Sigmoid colon (tissue), 6 donors: ENCODE measurements at regions not wholly inside any gene's neighbourhood (a gene's known extent, or its start where the extent isn't known, plus 50 kb on each side); places are given as distances from the start of the nearest gene placed in this dataset.

ENCODE experiments used
- DNase-seq: peaks from one replicate; pipeline ENCODE4 v3.0.0-alpha.2; 2019
- H3K27ac ChIP-seq, 4 donors: fragments of 200-600 bp; sonication (generic); one replicate each; pipeline ENCODE4 v1.5.1; 2016 to 2019; ENCODE audit warnings: mild to moderate bottlenecking in 1 of 4
- H3K27me3 ChIP-seq, 3 donors: fragments of 200-600 bp; sonication (generic); one replicate each; pipeline ENCODE4 v1.5.1; 2019; ENCODE audit warnings: mild to moderate bottlenecking in 1 of 3
- H3K36me3 ChIP-seq, 4 donors: fragments of 200-600 bp; sonication (generic); one replicate each; pipeline ENCODE4 v1.5.1; 2016 to 2019
- H3K4me1 ChIP-seq, 4 donors: fragments of 200-600 bp; sonication (generic); one replicate each; pipeline ENCODE4 v1.5.1; 2017 to 2019
- H3K4me3 ChIP-seq, 4 donors: fragments of 200-600 bp; sonication (generic); one replicate each; pipeline ENCODE4 v1.5.1; 2017 to 2019; ENCODE audit warnings: mild to moderate bottlenecking in 2 of 4, moderate library complexity in 1 of 4
- H3K9me3 ChIP-seq, 4 donors: fragments of 200-600 bp in 3 of 4; sonication (generic) in 3 of 4; one replicate each; pipeline versions ENCODE4 v1.5.1 to v1.6.1; 2013 to 2019
- CTCF ChIP-seq, 4 experiments: fragments of 450-650 bp in 3 of 4; fragments of 200-600 bp in 1 of 4; IDR thresholded peaks; one replicate each; pipeline ENCODE4 v1.5.1; 2016 to 2019; ENCODE audit warnings: antibody characterized with exemption in 4 of 4, mild to moderate bottlenecking in 3 of 4, moderate library complexity in 2 of 4
- EP300 ChIP-seq, 4 donors: sonication (generic); formaldehyde crosslinking; IDR thresholded peaks; one replicate each; pipeline ENCODE4 v1.6.1; 2017; ENCODE audit warnings: antibody characterized with exemption in 4 of 4
- POLR2A ChIP-seq, 2 donors: fragments of 450-650 bp; IDR thresholded peaks; one replicate each; pipeline ENCODE4 v1.6.1; 2016; ENCODE audit warnings: antibody characterized with exemption in 2 of 2, mild to moderate bottlenecking in 2 of 2, moderate library complexity in 2 of 2
- POLR2AphosphoS5 ChIP-seq, 4 donors: sonication (generic); formaldehyde crosslinking; IDR thresholded peaks; one replicate each; pipeline ENCODE4 v1.6.1; 2017; ENCODE audit warnings: antibody characterized with exemption in 4 of 4
- WGBS, 2 donors: extraction: QIAGEN DNeasy Blood & Tissue Kit; methylation state at CpG; one replicate each; pipeline ENCODE4 v1.1.7; 2013; 5-methylcytosine and 5-hydroxymethylcytosine counted together
- intact Hi-C: fragments of 100-400 bp; cut with DNase I; formaldehyde crosslinking; loops from one replicate; pipeline ENCODE4 v1.15.1; 2023
- donor health status: healthy with polysubstance abuse.
- donor health status: healthy.

GRCh38 chr2:176769499-176770370, 442.9 kb upstream of the HNRNPA3 start:
- Histone ChIP-seq H3K4me1 (no peaks in the 10 kb centered on the region), H3K4me3 (no peak overlapping the region), H3K36me3 (no peaks in the 10 kb centered on the region), H3K27ac (no peak overlapping the region), H3K9me3 (no peaks in the 10 kb centered on the region), H3K27me3 (no peaks in the 10 kb centered on the region)
- no peak for TF ChIP-seq CTCF (IDR thresholded peaks at IDR 0.05)
- TF ChIP-seq EP300 (IDR thresholded peaks at IDR 0.05), result no peak
- TF ChIP-seq POLR2A (IDR thresholded peaks at IDR 0.05), result no peak
- whole genome bisulfite sequencing, 2 donors, result 81 to 90% methylated on average over 6 of the region's 6 CpGs
- intact Hi-C loops, result no loop called here
- no peak for DNase-seq

GRCh38 chr2:176772816-176773215, 439.8 kb upstream of the HNRNPA3 start:
- Histone ChIP-seq H3K36me3 (no peaks in the 10 kb centered on the region), H3K27ac (no peak overlapping the region), H3K9me3 (no peaks in the 10 kb centered on the region), H3K4me3 (no peak overlapping the region), H3K4me1 (no peaks in the 10 kb centered on the region), H3K27me3 (no peaks in the 10 kb centered on the region)
- intact Hi-C loops, result no loop called here
- no peak for DNase-seq
- no peak for TF ChIP-seq CTCF (IDR thresholded peaks at IDR 0.05)
- no peak for TF ChIP-seq EP300 (IDR thresholded peaks at IDR 0.05)
- TF ChIP-seq POLR2A (IDR thresholded peaks at IDR 0.05), result no peak
- no peak for TF ChIP-seq POLR2AphosphoS5 (IDR thresholded peaks at IDR 0.05)
- 87 to 89% methylated on average over 2 of the region's 2 CpGs for WGBS, 2 donors

DNA sequence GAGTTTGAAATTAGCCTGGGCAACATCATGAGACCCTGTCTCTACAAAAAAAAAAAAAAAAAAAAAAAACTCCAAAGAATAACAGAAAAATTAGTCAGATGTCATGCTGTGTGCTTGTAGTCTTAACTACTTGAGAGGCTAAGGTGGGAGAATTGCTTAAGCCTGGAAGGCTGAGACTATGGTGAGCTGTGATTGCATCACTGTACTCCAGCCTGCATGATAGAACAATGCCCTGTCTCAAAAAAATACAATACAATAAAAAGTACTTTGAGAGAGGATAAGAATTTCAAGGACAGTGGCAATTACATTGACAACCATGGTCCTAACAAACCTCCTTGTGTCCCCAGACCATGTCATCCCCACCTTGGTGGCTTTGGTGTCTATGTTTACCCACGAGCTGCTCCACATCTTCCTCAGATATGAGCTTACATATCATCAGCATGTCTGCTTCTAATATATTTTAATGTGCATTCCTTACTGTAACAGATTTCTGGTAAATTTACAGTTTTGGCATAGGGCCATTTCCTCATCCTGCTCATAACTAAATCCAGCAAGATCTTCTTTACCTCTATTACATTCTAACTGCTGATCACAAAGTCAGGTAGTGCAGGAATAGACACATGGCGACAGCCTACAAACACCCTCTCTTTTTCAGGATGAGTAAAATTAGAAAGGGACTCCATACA, 437.7 kb upstream of the HNRNPA3 start:
- H3K4me3 ChIP-seq, result no peak overlapping the region
- H3K4me1 ChIP-seq, result no peaks in the 10 kb centered on the region
- no peaks in the 10 kb centered on the region for H3K9me3 ChIP-seq
- H3K36me3 ChIP-seq, result no peaks in the 10 kb centered on the region
- DNase-seq, result no peak
- H3K27ac ChIP-seq, result no peak overlapping the region
- 68 to 70% methylated on average over 2 of the region's 2 CpGs for WGBS, 2 donors
- no peaks in the 10 kb centered on the region for H3K27me3 ChIP-seq
- no peak for TF ChIP-seq EP300 (IDR thresholded peaks at IDR 0.05)
- no peak for TF ChIP-seq POLR2AphosphoS5 (IDR thresholded peaks at IDR 0.05)
- TF ChIP-seq POLR2A (IDR thresholded peaks at IDR 0.05), result no peak
- no peak for TF ChIP-seq CTCF (IDR thresholded peaks at IDR 0.05)
- intact Hi-C loops, result no loop called here

DNA sequence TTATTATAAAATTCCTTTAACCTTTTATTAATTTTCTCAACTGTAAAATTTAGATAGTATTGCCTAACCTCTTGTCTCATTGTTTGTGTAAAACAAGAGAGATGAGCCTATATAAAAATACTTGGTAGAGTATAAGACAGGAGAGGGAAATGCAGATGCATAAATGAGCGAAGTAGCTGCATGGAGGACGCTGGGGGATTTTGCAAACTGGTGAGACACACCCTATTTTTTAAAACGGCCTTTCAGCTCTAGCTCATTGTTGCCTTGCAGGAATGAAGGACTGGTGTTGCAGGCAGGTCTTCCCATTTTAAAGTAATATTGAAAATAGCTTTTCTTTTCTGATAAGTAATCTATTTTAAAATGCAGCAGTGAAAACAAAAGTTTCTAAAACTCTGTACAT, 435.3 kb upstream of the HNRNPA3 start:
- 59 to 88% methylated on average over 3 of the region's 3 CpGs for WGBS, 2 donors
- no peak for DNase-seq
- TF ChIP-seq POLR2AphosphoS5 (IDR thresholded peaks at IDR 0.05) (no peak), CTCF (IDR thresholded peaks at IDR 0.05) (no peak), EP300 (IDR thresholded peaks at IDR 0.05) (no peak)
- H3K27ac ChIP-seq, result no peak overlapping the region
- no peak overlapping the region for H3K4me3 ChIP-seq
- no peaks in the 10 kb centered on the region for H3K9me3 ChIP-seq
- no peaks in the 10 kb centered on the region for H3K36me3 ChIP-seq
- H3K27me3 ChIP-seq, result no peaks in the 10 kb centered on the region
- no peaks in the 10 kb centered on the region for H3K4me1 ChIP-seq
- intact Hi-C loops, result no loop called here
